ENCODE measurements at regions not wholly inside any gene's neighbourhood (a gene's known extent, or its start where the extent isn't known, plus 50 kb on each side); places are given as distances from the start of the nearest gene placed in this dataset.

GRCh38 chr12:23463172-23463571 lies 486.3 kb downstream of the SOX5 start:
- Histone ChIP-seq H2AFZ (ENCODE audit: low read length) (no peak overlapping the region), H3K36me3 (ENCODE audit: insufficient read depth, low read length) (no peaks in the 10 kb centered on the region)

GRCh38 chr12:23464241-23464812 lies 485.1 kb downstream of the SOX5 start:
- Histone ChIP-seq H2AFZ (ENCODE audit: low read length) (no peak overlapping the region), H3K4me1 (ENCODE audit: insufficient read depth, low read length) (no peaks in the 10 kb centered on the region), H3K79me2 (ENCODE audit: insufficient read depth, low read length) (no peaks in the 10 kb centered on the region), H3K4me2 (ENCODE audit: insufficient read depth, low read length) (no peak overlapping the region), H4K20me1 (ENCODE audit: insufficient read depth, low read length) (no peaks in the 10 kb centered on the region), H3K4me3 (ENCODE audit: insufficient read depth, low read length) (no peak overlapping the region), H3K9me3 (ENCODE audit: low read depth, low read length) (no peaks in the 10 kb centered on the region), H3K27ac (ENCODE audit: low read depth, low read length) (no peak overlapping the region), H3K27me3 (ENCODE audit: insufficient read depth, low read length) (no peaks in the 10 kb centered on the region), H3K36me3 (ENCODE audit: insufficient read depth, low read length) (no peaks in the 10 kb centered on the region)
- TF ChIP-seq CTCF (IDR thresholded peaks at IDR 0.05; ENCODE audit: extremely low read depth, low read depth, low read length): no peak
- no peak for DNase-seq (ENCODE audit: insufficient read length, low spot score, missing footprints)

More at GRCh38 chr12:23463172-23463571, 486.3 kb downstream of the SOX5 start:
- H3K4me1 ChIP-seq (ENCODE audit: insufficient read depth, low read length): no peaks in the 10 kb centered on the region
- no peak overlapping the region for H3K4me3 ChIP-seq (ENCODE audit: insufficient read depth, low read length)
- no peaks in the 10 kb centered on the region for H3K9me3 ChIP-seq (ENCODE audit: low read depth, low read length)
- H4K20me1 ChIP-seq (ENCODE audit: insufficient read depth, low read length): no peaks in the 10 kb centered on the region
- H3K27ac ChIP-seq (ENCODE audit: low read depth, low read length): no peak overlapping the region
- no peak overlapping the region for H3K4me2 ChIP-seq (ENCODE audit: insufficient read depth, low read length)
- no peaks in the 10 kb centered on the region for H3K27me3 ChIP-seq (ENCODE audit: insufficient read depth, low read length)
- no peaks in the 10 kb centered on the region for H3K79me2 ChIP-seq (ENCODE audit: insufficient read depth, low read length)
- no peak for TF ChIP-seq CTCF (IDR thresholded peaks at IDR 0.05; ENCODE audit: extremely low read depth, low read depth, low read length)
- no peak for DNase-seq (ENCODE audit: insufficient read length, low spot score, missing footprints)

- Histone ChIP-seq H3K4me3 (ENCODE audit: insufficient read depth, low read length) (no peak overlapping the region), H3K4me1 (ENCODE audit: insufficient read depth, low read length) (no peaks in the 10 kb centered on the region), H3K36me3 (ENCODE audit: insufficient read depth, low read length) (no peaks in the 10 kb centered on the region), H3K79me2 (ENCODE audit: insufficient read depth, low read length) (no peaks in the 10 kb centered on the region), H2AFZ (ENCODE audit: low read length) (no peak overlapping the region), H3K9me3 (ENCODE audit: low read depth, low read length) (peaks cover 3% of the 10 kb centered on the region), H3K27me3 (ENCODE audit: insufficient read depth, low read length) (no peaks in the 10 kb centered on the region), H4K20me1 (ENCODE audit: insufficient read depth, low read length) (no peaks in the 10 kb centered on the region), H3K4me2 (ENCODE audit: insufficient read depth, low read length) (no peak overlapping the region), H3K27ac (ENCODE audit: low read depth, low read length) (no peak overlapping the region)
- no peak for DNase-seq (ENCODE audit: insufficient read length, low spot score, missing footprints)
- no peak for TF ChIP-seq CTCF (IDR thresholded peaks at IDR 0.05; ENCODE audit: extremely low read depth, low read depth, low read length)
These were observed 477.0 kb downstream of the SOX5 start for GRCh38 chr12:23472329-23472971.

- TF ChIP-seq CTCF (IDR thresholded peaks at IDR 0.05; ENCODE audit: extremely low read depth, low read depth, low read length): no peak
- H3K9me3 ChIP-seq (ENCODE audit: low read depth, low read length): peaks cover 3% of the 10 kb centered on the region
- no peak overlapping the region for H3K4me2 ChIP-seq (ENCODE audit: insufficient read depth, low read length)
These were observed 476.4 kb downstream of the SOX5 start for GRCh38 chr12:23473071-23473470.

More at GRCh38 chr12:23473071-23473470, 476.4 kb downstream of the SOX5 start:
- Histone ChIP-seq H3K27me3 (ENCODE audit: insufficient read depth, low read length) (no peaks in the 10 kb centered on the region), H3K4me1 (ENCODE audit: insufficient read depth, low read length) (no peaks in the 10 kb centered on the region), H3K36me3 (ENCODE audit: insufficient read depth, low read length) (no peaks in the 10 kb centered on the region), H3K79me2 (ENCODE audit: insufficient read depth, low read length) (no peaks in the 10 kb centered on the region), H2AFZ (ENCODE audit: low read length) (no peak overlapping the region), H3K27ac (ENCODE audit: low read depth, low read length) (no peak overlapping the region), H4K20me1 (ENCODE audit: insufficient read depth, low read length) (no peaks in the 10 kb centered on the region), H3K4me3 (ENCODE audit: insufficient read depth, low read length) (no peak overlapping the region)
- DNase-seq (ENCODE audit: insufficient read length, low spot score, missing footprints): no peak

All from osteoblast (primary cell).